ENCODE measurements at regions not wholly inside any gene's neighbourhood (a gene's known extent, or its start where the extent isn't known, plus 50 kb on each side); places are given as distances from the start of the nearest gene placed in this dataset.

- no peak for DNase-seq
These were observed 1251.9 kb upstream of the SLC10A2 start for GRCh38 chr13:104318121-104318520.

GRCh38 chr13:104315606-104316005 lies 1249.4 kb upstream of the SLC10A2 start:
- H3K4me3 ChIP-seq = no peak overlapping the region

More at GRCh38 chr13:104318121-104318520, 1251.9 kb upstream of the SLC10A2 start:
- Histone ChIP-seq H3K27ac (no peak overlapping the region), H3K4me3 (no peak overlapping the region), H3K36me3 (no peaks in the 10 kb centered on the region), H3K27me3 (no peaks in the 10 kb centered on the region), H3K4me1 (no peaks in the 10 kb centered on the region), H3K9me3 (no peaks in the 10 kb centered on the region)
- intact Hi-C loops (cut with DNase I; ENCODE audit: low total_unique reads) = no loop called here
- no peak for TF ChIP-seq POLR2A (IDR thresholded peaks at IDR 0.05)
- no peak for TF ChIP-seq CTCF (IDR thresholded peaks at IDR 0.05)

GRCh38 chr13:104314926-104315535 lies 1248.8 kb upstream of the SLC10A2 start:
- intact Hi-C loops (cut with DNase I; ENCODE audit: low total_unique reads) = no loop called here
- no peak for TF ChIP-seq POLR2A (IDR thresholded peaks at IDR 0.05)
- no peaks in the 10 kb centered on the region for H3K9me3 ChIP-seq
- no peak for DNase-seq
- H3K27ac ChIP-seq = no peak overlapping the region
- H3K4me1 ChIP-seq = no peaks in the 10 kb centered on the region
- H3K4me3 ChIP-seq = no peak overlapping the region
- H3K27me3 ChIP-seq = no peaks in the 10 kb centered on the region
- no peaks in the 10 kb centered on the region for H3K36me3 ChIP-seq

More at GRCh38 chr13:104315606-104316005, 1249.4 kb upstream of the SLC10A2 start:
- Histone ChIP-seq H3K27ac (no peak overlapping the region), H3K27me3 (no peaks in the 10 kb centered on the region), H3K9me3 (no peaks in the 10 kb centered on the region), H3K4me1 (no peaks in the 10 kb centered on the region), H3K36me3 (no peaks in the 10 kb centered on the region)
- intact Hi-C loops (cut with DNase I; ENCODE audit: low total_unique reads) = no loop called here
- no peak for DNase-seq
- TF ChIP-seq POLR2A (IDR thresholded peaks at IDR 0.05) (no peak), CTCF (IDR thresholded peaks at IDR 0.05) (no peak)

- intact Hi-C loops (cut with DNase I; ENCODE audit: low total_unique reads) = no loop called here
- no peaks in the 10 kb centered on the region for H3K27me3 ChIP-seq
- no peaks in the 10 kb centered on the region for H3K4me1 ChIP-seq
- TF ChIP-seq POLR2A (IDR thresholded peaks at IDR 0.05) = no peak
- TF ChIP-seq CTCF (IDR thresholded peaks at IDR 0.05) = no peak
- no peak for DNase-seq
- no peaks in the 10 kb centered on the region for H3K36me3 ChIP-seq
- H3K27ac ChIP-seq = no peak overlapping the region
- H3K4me3 ChIP-seq = no peak overlapping the region
- H3K9me3 ChIP-seq = no peaks in the 10 kb centered on the region
These were observed 1248.1 kb upstream of the SLC10A2 start for GRCh38 chr13:104314321-104314720.

GRCh38 chr13:104310861-104311260 lies 1244.6 kb upstream of the SLC10A2 start:
- intact Hi-C loops (cut with DNase I; ENCODE audit: low total_unique reads) = no loop called here
- TF ChIP-seq CTCF (IDR thresholded peaks at IDR 0.05) = no peak
- no peak for TF ChIP-seq POLR2A (IDR thresholded peaks at IDR 0.05)
- Histone ChIP-seq H3K27me3 (no peaks in the 10 kb centered on the region), H3K4me1 (no peaks in the 10 kb centered on the region), H3K36me3 (no peaks in the 10 kb centered on the region), H3K4me3 (no peak overlapping the region), H3K27ac (no peak overlapping the region), H3K9me3 (no peaks in the 10 kb centered on the region)
- no peak for DNase-seq

GRCh38 chr13:104309431-104309830 lies 1243.2 kb upstream of the SLC10A2 start:
- H3K9me3 ChIP-seq = no peaks in the 10 kb centered on the region
- H3K27me3 ChIP-seq = no peaks in the 10 kb centered on the region
- no peak for TF ChIP-seq CTCF (IDR thresholded peaks at IDR 0.05)
- intact Hi-C loops (cut with DNase I; ENCODE audit: low total_unique reads) = no loop called here
- no peaks in the 10 kb centered on the region for H3K36me3 ChIP-seq
- DNase-seq = no peak
- no peak overlapping the region for H3K27ac ChIP-seq
- H3K4me1 ChIP-seq = no peaks in the 10 kb centered on the region
- H3K4me3 ChIP-seq = no peak overlapping the region
